ENCODE measurements at regions not wholly inside any gene's neighbourhood (a gene's known extent, or its start where the extent isn't known, plus 50 kb on each side); places are given as distances from the start of the nearest gene placed in this dataset.

GRCh38 chr18:76548541-76548940 lies 53.5 kb upstream of the ZNF516 start:
- H3K9me3 ChIP-seq = no peaks in the 10 kb centered on the region
- intact Hi-C loops (cut with DNase I) = no loop called here
- H3K27ac ChIP-seq = no peak overlapping the region
- H3K4me1 ChIP-seq = no peaks in the 10 kb centered on the region
- no peak overlapping the region for H3K4me3 ChIP-seq
- DNase-seq = no peak
- no peak for TF ChIP-seq CTCF (IDR thresholded peaks at IDR 0.05)
- no peak for TF ChIP-seq EP300 (IDR thresholded peaks at IDR 0.05)
- TF ChIP-seq POLR2AphosphoS5 (IDR thresholded peaks at IDR 0.05) = no peak
- no peak for TF ChIP-seq POLR2A (IDR thresholded peaks at IDR 0.05)
- H3K36me3 ChIP-seq = no peaks in the 10 kb centered on the region
- WGBS, 2 donors = 92 to 94% methylated on average over 12 of the region's 12 CpGs
- H3K27me3 ChIP-seq = no peaks in the 10 kb centered on the region

- Histone ChIP-seq H3K27ac (no peak overlapping the region), H3K4me3 (no peak overlapping the region), H3K27me3 (no peaks in the 10 kb centered on the region), H3K36me3 (no peaks in the 10 kb centered on the region), H3K9me3 (no peaks in the 10 kb centered on the region), H3K4me1 (no peaks in the 10 kb centered on the region)
- intact Hi-C loops (cut with DNase I) = no loop called here
- no peak for DNase-seq
- TF ChIP-seq CTCF (IDR thresholded peaks at IDR 0.05) (no peak), POLR2AphosphoS5 (IDR thresholded peaks at IDR 0.05) (no peak), POLR2A (IDR thresholded peaks at IDR 0.05) (no peak), EP300 (IDR thresholded peaks at IDR 0.05) (no peak)
- WGBS, 2 donors = 84 to 86% methylated on average over 11 of the region's 11 CpGs
Observed at GRCh38 chr18:76547296-76547695, 52.3 kb upstream of the ZNF516 start.

- no peaks in the 10 kb centered on the region for H3K4me1 ChIP-seq
- no peaks in the 10 kb centered on the region for H3K9me3 ChIP-seq
- DNase-seq = no peak
- no peak overlapping the region for H3K4me3 ChIP-seq
- TF ChIP-seq EP300 (IDR thresholded peaks at IDR 0.05) = no peak
- WGBS, 2 donors = 57 to 63% methylated on average over 6 of the region's 6 CpGs
- intact Hi-C loops (cut with DNase I) = no loop called here
- no peaks in the 10 kb centered on the region for H3K27me3 ChIP-seq
- H3K36me3 ChIP-seq = no peaks in the 10 kb centered on the region
- no peak overlapping the region for H3K27ac ChIP-seq
Observed at GRCh38 chr18:76546436-76546835, 51.4 kb upstream of the ZNF516 start.

- no peak overlapping the region for H3K27ac ChIP-seq
- no peaks in the 10 kb centered on the region for H3K36me3 ChIP-seq
- H3K9me3 ChIP-seq = no peaks in the 10 kb centered on the region
- TF ChIP-seq CTCF (IDR thresholded peaks at IDR 0.05) (no peak), POLR2AphosphoS5 (IDR thresholded peaks at IDR 0.05) (no peak), POLR2A (IDR thresholded peaks at IDR 0.05) (no peak)
- no peak overlapping the region for H3K4me3 ChIP-seq
- DNase-seq = no peak
- no peaks in the 10 kb centered on the region for H3K27me3 ChIP-seq
- H3K4me1 ChIP-seq = no peaks in the 10 kb centered on the region
- WGBS, 2 donors = 51 to 56% methylated on average over 7 of the region's 7 CpGs
- intact Hi-C loops (cut with DNase I) = no loop called here
Observed at GRCh38 chr18:76546088-76546435, 51.0 kb upstream of the ZNF516 start.

GRCh38 chr18:76545433-76546087 lies 50.5 kb upstream of the ZNF516 start:
- no peaks in the 10 kb centered on the region for H3K9me3 ChIP-seq
- no peak overlapping the region for H3K27ac ChIP-seq
- no peaks in the 10 kb centered on the region for H3K27me3 ChIP-seq
- intact Hi-C loops (cut with DNase I) = no loop called here
- H3K36me3 ChIP-seq = no peaks in the 10 kb centered on the region
- TF ChIP-seq POLR2A (IDR thresholded peaks at IDR 0.05) (no peak), EP300 (IDR thresholded peaks at IDR 0.05) (no peak), POLR2AphosphoS5 (IDR thresholded peaks at IDR 0.05) (no peak), CTCF (IDR thresholded peaks at IDR 0.05) (no peak)
- no peak overlapping the region for H3K4me3 ChIP-seq
- H3K4me1 ChIP-seq = no peaks in the 10 kb centered on the region
- WGBS, 2 donors = 83 to 86% methylated on average over 14 of the region's 14 CpGs
- no peak for DNase-seq

Data from sigmoid colon (tissue), 6 donors.